ENCODE measurements at regions not wholly inside any gene's neighbourhood (a gene's known extent, or its start where the extent isn't known, plus 50 kb on each side); places are given as distances from the start of the nearest gene placed in this dataset.

Small RNAs in the stretch of these regions (small RNA-seq; reads per million reads assigned to genes)
- gene MIR6134 = 0 reads per million in 6 experiments

Data from A549 (cell line).